HEK293 (cell line): ENCODE measurements at regions not wholly inside any gene's neighbourhood (a gene's known extent, or its start where the extent isn't known, plus 50 kb on each side); places are given as distances from the start of the nearest gene placed in this dataset.

Source experiments
- CTCF ChIP-seq: fragments of 450-650 bp; formaldehyde crosslinking; IDR thresholded peaks from 2 replicates; pipeline ENCODE4 v1.5.1; 2016; ENCODE audit warnings: missing biosample characterization, missing genetic modification characterization
- ELK4 ChIP-seq: IDR thresholded peaks from 2 replicates; pipeline ENCODE4 v1.6.1; 2011; ENCODE audit warnings: mild to moderate bottlenecking, low read depth, low read length, borderline replicate concordance
- SP2 ChIP-seq: fragments of 450-650 bp; formaldehyde crosslinking; IDR thresholded peaks from 2 replicates; pipeline ENCODE4 v1.5.1; 2016; ENCODE audit warnings: missing biosample characterization, missing genetic modification characterization
- ZFP37 ChIP-seq: fragments of 450-650 bp; formaldehyde crosslinking; IDR thresholded peaks from 2 replicates; pipeline ENCODE4 v1.5.1; 2016; ENCODE audit warnings: missing biosample characterization, missing genetic modification characterization

DNA sequence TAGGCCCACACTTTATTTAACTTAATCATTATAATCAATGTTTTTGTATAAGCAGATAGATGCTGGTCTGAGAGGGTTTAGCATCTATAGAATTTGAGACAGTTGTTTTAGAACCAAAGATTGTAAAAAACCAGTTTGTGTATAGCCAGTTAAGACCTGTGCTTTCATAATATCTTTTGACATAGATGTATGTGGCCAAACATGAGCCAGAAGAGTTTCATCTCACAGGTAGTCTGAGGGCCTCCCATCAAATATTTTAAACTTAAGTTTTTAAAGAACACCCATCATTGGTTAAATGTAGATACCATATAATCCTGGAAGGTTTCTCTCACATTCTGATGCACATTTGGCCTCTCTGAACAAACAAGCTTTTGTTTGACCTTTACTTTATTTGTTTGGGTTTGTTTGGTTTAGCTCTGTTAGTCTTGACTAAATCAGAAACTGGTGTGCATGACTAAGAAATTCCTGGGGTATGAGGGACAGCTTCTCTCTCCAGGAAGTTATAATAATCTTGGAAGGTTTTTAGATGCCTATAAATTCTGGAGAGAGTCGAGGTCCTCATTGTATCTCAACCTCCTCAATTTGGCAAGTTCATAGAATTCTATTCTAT, 58.0 kb upstream of the TMEM200A start:
- TF ChIP-seq ZFP37 (tag by site-specific recombination) (no peak), CTCF (tag by site-specific recombination) (no peak), SP2 (tag by site-specific recombination) (no peak), ELK4 (no peak)
